ENCODE measurements at regions not wholly inside any gene's neighbourhood (a gene's known extent, or its start where the extent isn't known, plus 50 kb on each side); places are given as distances from the start of the nearest gene placed in this dataset.

DNA sequence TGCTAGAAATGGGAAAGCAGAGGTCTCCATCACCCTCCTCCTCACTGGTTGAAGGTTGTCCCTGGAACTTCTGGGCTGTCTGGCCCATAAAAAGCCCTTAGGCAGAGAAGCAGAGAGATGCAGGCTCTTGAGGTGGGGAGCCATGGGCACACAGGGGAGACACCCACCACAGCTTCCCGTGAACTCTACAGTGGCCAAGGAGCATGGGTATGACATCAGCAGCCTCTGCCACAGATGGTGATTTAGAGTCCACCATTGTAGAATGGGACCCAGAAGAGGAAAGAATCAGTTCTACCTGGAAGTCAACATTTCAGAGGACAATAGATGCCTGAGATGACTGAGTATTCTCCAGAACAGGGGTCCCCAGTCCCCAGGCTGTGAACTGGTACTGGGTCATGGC is 105.6 kb upstream of the LRRN1 start:
- ChIA-PET CTCF (no interaction called here), POLR2A (ENCODE audit: unreplicated experiment) (no interaction called here)
- DNase-seq = no peak
- Histone ChIP-seq H3F3A (ENCODE audit: insufficient read depth, low read depth) (no peaks in the 10 kb centered on the region), H3K27ac (no peak overlapping the region), H3K9me2 (ENCODE audit: insufficient read depth) (no peaks in the 10 kb centered on the region), H3K36me3 (ENCODE audit: low read depth) (no peaks in the 10 kb centered on the region), H3K4me3 (no peak overlapping the region), H3K27me3 (ENCODE audit: insufficient read depth, low read depth) (no peaks in the 10 kb centered on the region), H3K9me3 (ENCODE audit: insufficient read depth, low read depth) (no peaks in the 10 kb centered on the region), H3K79me2 (ENCODE audit: low read depth) (no peaks in the 10 kb centered on the region), H3K4me2 (no peak overlapping the region), H3K4me1 (replicated peaks; ENCODE audit: insufficient read depth) (no peaks in the 10 kb centered on the region), H4K20me1 (ENCODE audit: insufficient read depth) (no peaks in the 10 kb centered on the region), H2AFZ (no peak overlapping the region)
- intact Hi-C loops (cut with micrococcal nuclease; ENCODE audit: unreplicated experiment) = no loop called here
- no peak for TF ChIP-seq EZH2 (IDR thresholded peaks at IDR 0.05; ENCODE audit: low read depth)
- TF ChIP-seq, protein P1, sequence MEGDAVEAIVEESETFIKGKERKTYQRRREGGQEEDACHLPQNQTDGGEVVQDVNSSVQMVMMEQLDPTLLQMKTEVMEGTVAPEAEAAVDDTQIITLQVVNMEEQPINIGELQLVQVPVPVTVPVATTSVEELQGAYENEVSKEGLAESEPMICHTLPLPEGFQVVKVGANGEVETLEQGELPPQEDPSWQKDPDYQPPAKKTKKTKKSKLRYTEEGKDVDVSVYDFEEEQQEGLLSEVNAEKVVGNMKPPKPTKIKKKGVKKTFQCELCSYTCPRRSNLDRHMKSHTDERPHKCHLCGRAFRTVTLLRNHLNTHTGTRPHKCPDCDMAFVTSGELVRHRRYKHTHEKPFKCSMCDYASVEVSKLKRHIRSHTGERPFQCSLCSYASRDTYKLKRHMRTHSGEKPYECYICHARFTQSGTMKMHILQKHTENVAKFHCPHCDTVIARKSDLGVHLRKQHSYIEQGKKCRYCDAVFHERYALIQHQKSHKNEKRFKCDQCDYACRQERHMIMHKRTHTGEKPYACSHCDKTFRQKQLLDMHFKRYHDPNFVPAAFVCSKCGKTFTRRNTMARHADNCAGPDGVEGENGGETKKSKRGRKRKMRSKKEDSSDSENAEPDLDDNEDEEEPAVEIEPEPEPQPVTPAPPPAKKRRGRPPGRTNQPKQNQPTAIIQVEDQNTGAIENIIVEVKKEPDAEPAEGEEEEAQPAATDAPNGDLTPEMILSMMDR (conservative IDR thresholded peaks at IDR 0.05) = no peak
- BruUV-seq (replicated peaks) = no TSS peak

- Histone ChIP-seq H3K27ac (no peak overlapping the region), H3K36me3 (ENCODE audit: low read depth) (no peaks in the 10 kb centered on the region), H3K9me3 (ENCODE audit: insufficient read depth, low read depth) (no peaks in the 10 kb centered on the region), H3F3A (ENCODE audit: insufficient read depth, low read depth) (no peaks in the 10 kb centered on the region), H3K79me2 (ENCODE audit: low read depth) (no peaks in the 10 kb centered on the region), H4K20me1 (ENCODE audit: insufficient read depth) (no peaks in the 10 kb centered on the region), H2AFZ (no peak overlapping the region), H3K27me3 (ENCODE audit: insufficient read depth, low read depth) (no peaks in the 10 kb centered on the region), H3K4me2 (no peak overlapping the region), H3K4me3 (no peak overlapping the region), H3K4me1 (replicated peaks; ENCODE audit: insufficient read depth) (no peaks in the 10 kb centered on the region), H3K9me2 (ENCODE audit: insufficient read depth) (no peaks in the 10 kb centered on the region)
- no TSS peak for BruUV-seq (replicated peaks)
- intact Hi-C loops (cut with micrococcal nuclease; ENCODE audit: unreplicated experiment) = no loop called here
- DNase-seq = no peak
- CTCF ChIA-PET = no interaction called here
- TF ChIP-seq, protein P1 (conservative IDR thresholded peaks at IDR 0.05) = no peak
- no peak for TF ChIP-seq EZH2 (IDR thresholded peaks at IDR 0.05; ENCODE audit: low read depth)
- POLR2A ChIA-PET (ENCODE audit: unreplicated experiment) = no interaction called here
Measured at GRCh38 chr3:3689601-3690375, 109.4 kb upstream of the LRRN1 start.

- intact Hi-C loops (cut with micrococcal nuclease; ENCODE audit: unreplicated experiment) = no loop called here
- Histone ChIP-seq H3K79me2 (ENCODE audit: low read depth) (no peaks in the 10 kb centered on the region), H3K9me3 (ENCODE audit: insufficient read depth, low read depth) (no peaks in the 10 kb centered on the region), H3K4me2 (no peak overlapping the region), H4K20me1 (ENCODE audit: insufficient read depth) (no peaks in the 10 kb centered on the region), H3F3A (ENCODE audit: insufficient read depth, low read depth) (no peaks in the 10 kb centered on the region), H3K27ac (no peak overlapping the region), H3K4me1 (replicated peaks; ENCODE audit: insufficient read depth) (no peaks in the 10 kb centered on the region), H2AFZ (no peak overlapping the region), H3K27me3 (ENCODE audit: insufficient read depth, low read depth) (no peaks in the 10 kb centered on the region), H3K36me3 (ENCODE audit: low read depth) (no peaks in the 10 kb centered on the region), H3K4me3 (no peak overlapping the region), H3K9me2 (ENCODE audit: insufficient read depth) (no peaks in the 10 kb centered on the region)
- CTCF ChIA-PET = no interaction called here
- no peak for DNase-seq
- POLR2A ChIA-PET (ENCODE audit: unreplicated experiment) = no interaction called here
- no TSS peak for BruUV-seq (replicated peaks)
- TF ChIP-seq EZH2 (IDR thresholded peaks at IDR 0.05; ENCODE audit: low read depth) = no peak
- TF ChIP-seq, protein P1 (conservative IDR thresholded peaks at IDR 0.05) = no peak
Measured at GRCh38 chr3:3686907-3687648, 112.2 kb upstream of the LRRN1 start.

All from PC-9 (cell line).